DND-41 (cell line): ENCODE measurements at regions not wholly inside any gene's neighbourhood (a gene's known extent, or its start where the extent isn't known, plus 50 kb on each side); places are given as distances from the start of the nearest gene placed in this dataset.

Experiments
- ATAC-seq: fragments of 200-7000 bp; cut with Tn5 transposase; 3 replicates; pipeline ENCODE4 v1.9.1; 2021; ENCODE audit warnings: low read depth; ENCODE audit not compliant: insufficient read depth
- DNase-seq: peaks from one replicate; pipeline ENCODE4 v3.0.0-alpha.2; 2020
- H2AFZ ChIP-seq: 2 replicates; pipeline ENCODE4 v1.6.0; 2012; ENCODE audit warnings: low read depth, low read length
- H3K27ac ChIP-seq: 2 replicates; pipeline ENCODE4 v1.5.1; 2012; ENCODE audit warnings: low read length, inconsistent platforms
- H3K27me3 ChIP-seq: fragments of 200-600 bp; sonication (generic); 2 replicates; pipeline ENCODE4 v1.6.0; 2012; ENCODE audit warnings: low read length, mild to moderate bottlenecking, inconsistent platforms; ENCODE audit not compliant: insufficient read depth, poor library complexity
- H3K36me3 ChIP-seq: 2 replicates; pipeline ENCODE4 v1.5.1; 2012; ENCODE audit warnings: low read length, inconsistent platforms; ENCODE audit not compliant: insufficient read depth
- H3K4me1 ChIP-seq: 2 replicates; pipeline ENCODE4 v1.5.1; 2012; ENCODE audit warnings: mild to moderate bottlenecking, low read length; ENCODE audit not compliant: insufficient read depth
- H3K4me2 ChIP-seq: 2 replicates; pipeline ENCODE4 v1.6.0; 2012; ENCODE audit warnings: mild to moderate bottlenecking, moderate library complexity, low read length, inconsistent platforms; ENCODE audit not compliant: insufficient read depth
- H3K4me3 ChIP-seq, 2 experiments: fragments of 200-600 bp in 1 of 2; shearing (Covaris generic) in 1 of 2; 2 replicates each; pipeline ENCODE4 v1.5.1; 2012 to 2016; ENCODE audit warnings: inconsistent platforms in 2 of 2, low read length in 2 of 2, mild to moderate bottlenecking in 2 of 2, low read depth in 1 of 2, moderate library complexity in 1 of 2
- H3K79me2 ChIP-seq: 2 replicates; pipeline ENCODE4 v1.6.0; 2012; ENCODE audit warnings: low read length, inconsistent platforms; ENCODE audit not compliant: insufficient read depth
- H3K9ac ChIP-seq: 2 replicates; pipeline ENCODE4 v1.6.0; 2012; ENCODE audit warnings: low read depth, mild to moderate bottlenecking, inconsistent platforms, low read length, moderate library complexity
- H3K9me3 ChIP-seq: 2 replicates; pipeline ENCODE4 v1.5.1; 2012; ENCODE audit warnings: low read length, moderate library complexity, mild to moderate bottlenecking, inconsistent platforms; ENCODE audit not compliant: insufficient read depth, severe bottlenecking
- H4K20me1 ChIP-seq: 2 replicates; pipeline ENCODE4 v1.6.0; 2012; ENCODE audit warnings: low read length; ENCODE audit not compliant: insufficient read depth
- EZH2 ChIP-seq: IDR thresholded peaks from 3 replicates; pipeline ENCODE4 v1.6.1; 2012; ENCODE audit warnings: borderline replicate concordance, low read depth, mild to moderate bottlenecking, moderate library complexity, low read length, inconsistent platforms; ENCODE audit not compliant: severe bottlenecking
- TF ChIP-seq, protein P1 (sequence below): IDR thresholded peaks from 2 replicates; pipeline ENCODE4 v1.5.1; 2012; ENCODE audit warnings: borderline replicate concordance, low read length, moderate library complexity, mild to moderate bottlenecking; ENCODE audit not compliant: poor library complexity, severe bottlenecking; ENCODE audit errors: extremely low read depth

DNA sequence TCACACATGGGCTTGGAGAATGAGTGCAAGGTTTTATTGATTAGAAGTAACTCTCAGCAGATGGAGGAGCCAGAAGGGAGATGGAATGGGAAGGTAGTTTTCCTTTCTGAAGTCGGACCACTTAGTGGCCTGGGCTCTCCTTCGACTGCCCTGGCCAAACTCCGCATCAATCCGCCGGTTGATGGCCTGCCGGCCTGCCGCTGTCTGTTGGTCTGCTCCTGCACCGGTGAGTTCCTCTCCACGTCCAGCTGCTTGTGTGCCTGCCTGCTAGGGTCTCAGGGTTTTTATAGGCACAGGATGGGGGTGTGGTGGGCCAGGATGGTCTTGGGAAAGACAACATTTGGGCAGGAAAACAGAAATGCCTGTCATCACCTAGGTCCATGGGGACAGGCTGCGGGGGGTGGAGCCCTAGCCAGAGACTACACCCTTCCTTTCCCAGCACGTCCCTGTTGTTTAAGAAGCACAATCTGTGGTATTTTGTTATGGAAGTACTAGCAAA, 837.0 kb downstream of the PDCD6IP start:
- Histone ChIP-seq H3K4me3 (no peak overlapping the region), H2AFZ (no peak overlapping the region), H3K27ac (no peak overlapping the region), H3K4me2 (no peak overlapping the region), H3K9ac (no peak overlapping the region), H3K9me3 (no peaks in the 10 kb centered on the region), H3K27me3 (no peaks in the 10 kb centered on the region), H4K20me1 (no peaks in the 10 kb centered on the region), H3K79me2 (no peaks in the 10 kb centered on the region), H3K4me1 (no peaks in the 10 kb centered on the region), H3K36me3 (no peaks in the 10 kb centered on the region)
- DNase-seq (no peak), ATAC-seq (no peak)
- TF ChIP-seq, protein P1, sequence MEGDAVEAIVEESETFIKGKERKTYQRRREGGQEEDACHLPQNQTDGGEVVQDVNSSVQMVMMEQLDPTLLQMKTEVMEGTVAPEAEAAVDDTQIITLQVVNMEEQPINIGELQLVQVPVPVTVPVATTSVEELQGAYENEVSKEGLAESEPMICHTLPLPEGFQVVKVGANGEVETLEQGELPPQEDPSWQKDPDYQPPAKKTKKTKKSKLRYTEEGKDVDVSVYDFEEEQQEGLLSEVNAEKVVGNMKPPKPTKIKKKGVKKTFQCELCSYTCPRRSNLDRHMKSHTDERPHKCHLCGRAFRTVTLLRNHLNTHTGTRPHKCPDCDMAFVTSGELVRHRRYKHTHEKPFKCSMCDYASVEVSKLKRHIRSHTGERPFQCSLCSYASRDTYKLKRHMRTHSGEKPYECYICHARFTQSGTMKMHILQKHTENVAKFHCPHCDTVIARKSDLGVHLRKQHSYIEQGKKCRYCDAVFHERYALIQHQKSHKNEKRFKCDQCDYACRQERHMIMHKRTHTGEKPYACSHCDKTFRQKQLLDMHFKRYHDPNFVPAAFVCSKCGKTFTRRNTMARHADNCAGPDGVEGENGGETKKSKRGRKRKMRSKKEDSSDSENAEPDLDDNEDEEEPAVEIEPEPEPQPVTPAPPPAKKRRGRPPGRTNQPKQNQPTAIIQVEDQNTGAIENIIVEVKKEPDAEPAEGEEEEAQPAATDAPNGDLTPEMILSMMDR, result no peak
- TF ChIP-seq EZH2, result no peak

DNA sequence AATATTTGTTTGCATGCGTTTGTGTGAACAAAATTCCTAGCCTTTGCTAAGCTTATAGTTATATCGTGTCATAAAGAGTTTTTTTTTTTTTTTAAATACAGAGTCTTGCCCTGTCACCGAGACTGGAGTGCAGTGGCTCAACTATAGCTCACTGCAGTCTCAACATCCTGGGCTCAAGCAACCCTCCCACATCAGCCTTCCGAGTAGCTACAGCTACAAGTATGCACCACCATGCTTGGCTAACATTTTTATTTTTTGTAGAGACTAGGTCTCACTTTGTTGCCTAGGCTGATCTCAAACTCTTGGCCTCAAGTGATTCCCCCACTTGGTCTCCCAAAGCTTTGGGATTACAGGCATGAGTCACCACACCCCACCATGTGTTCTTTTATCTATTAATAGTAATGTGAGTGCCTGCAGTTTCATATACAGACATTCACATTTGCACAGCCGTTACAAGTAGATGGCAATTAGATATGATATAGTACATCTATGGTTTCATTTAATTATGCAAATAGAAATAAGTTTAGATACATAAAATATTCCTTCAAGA, 848.6 kb downstream of the PDCD6IP start:
- no peak overlapping the region for H3K9ac ChIP-seq
- no peak overlapping the region for H3K4me3 ChIP-seq
- TF ChIP-seq EZH2, result no peak
- TF ChIP-seq, protein P1, result no peak
- DNase-seq (no peak), ATAC-seq (no peak)
- no peaks in the 10 kb centered on the region for H3K27me3 ChIP-seq
- no peaks in the 10 kb centered on the region for H3K79me2 ChIP-seq
- H3K27ac ChIP-seq, result no peak overlapping the region
- no peaks in the 10 kb centered on the region for H4K20me1 ChIP-seq
- H3K4me2 ChIP-seq, result no peak overlapping the region
- H3K9me3 ChIP-seq, result peaks cover 4% of the 10 kb centered on the region
- H2AFZ ChIP-seq, result no peak overlapping the region
- peaks cover 10% of the 10 kb centered on the region for H3K4me1 ChIP-seq
- H3K36me3 ChIP-seq, result no peaks in the 10 kb centered on the region

DNA sequence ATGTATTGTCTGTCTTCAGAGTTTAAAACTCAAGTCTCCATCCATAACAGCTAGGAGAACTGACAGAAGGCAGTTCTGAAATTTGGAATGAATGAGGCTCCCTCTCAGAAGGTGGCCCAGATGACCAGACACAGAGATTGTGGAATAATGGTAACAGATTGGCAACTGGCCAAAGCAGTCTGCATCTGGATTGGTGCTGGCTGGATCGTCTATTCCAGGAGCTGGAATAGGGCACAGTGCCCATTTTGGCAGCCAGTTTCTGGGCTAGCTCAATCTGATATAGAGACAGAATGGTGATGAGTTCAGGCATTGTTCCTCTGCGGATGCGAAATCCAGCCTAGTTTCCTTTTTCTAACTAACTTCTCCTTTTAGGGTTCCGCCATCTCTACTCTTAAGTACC, 851.7 kb downstream of the PDCD6IP start:
- Histone ChIP-seq H3K36me3 (no peaks in the 10 kb centered on the region), H3K4me3 (no peak overlapping the region)

More for the DNA sequence above, 851.7 kb downstream of the PDCD6IP start:
- no peaks in the 10 kb centered on the region for H4K20me1 ChIP-seq
- H3K4me1 ChIP-seq, result peaks cover 10% of the 10 kb centered on the region
- no peak for DNase-seq
- no peaks in the 10 kb centered on the region for H3K79me2 ChIP-seq
- no peak for TF ChIP-seq EZH2
- TF ChIP-seq, protein P1, result no peak
- H3K27me3 ChIP-seq, result no peaks in the 10 kb centered on the region
- H3K9me3 ChIP-seq, result no peaks in the 10 kb centered on the region
- no peak overlapping the region for H3K4me2 ChIP-seq
- H3K27ac ChIP-seq, result no peak overlapping the region
- no peak for ATAC-seq
- H3K9ac ChIP-seq, result no peak overlapping the region
- no peak overlapping the region for H2AFZ ChIP-seq
